Spleen (tissue), 11 donors: ENCODE measurements at regions not wholly inside any gene's neighbourhood (a gene's known extent, or its start where the extent isn't known, plus 50 kb on each side); places are given as distances from the start of the nearest gene placed in this dataset.

ENCODE experiments used
- DNase-seq: peaks from one replicate; pipeline ENCODE4 v3.0.0-alpha.2; 2020
- H3K27ac ChIP-seq, 8 donors: fragments of 200-600 bp; sonication (generic) in 7 of 8; 1 replicate in 4 of 8; 2 replicates in 4 of 8; pipeline versions ENCODE4 v1.5.0 to v1.8.0; 2016 to 2021; ENCODE audit warnings: inconsistent platforms in 4 of 8, mild to moderate bottlenecking in 4 of 8, moderate library complexity in 1 of 8
- H3K27me3 ChIP-seq, 7 donors: fragments of 200-600 bp; sonication (generic) in 6 of 7; replicated peaks in 1 of 7; 1 replicate in 4 of 7; 2 replicates in 3 of 7; pipeline versions ENCODE4 v1.5.0 to v1.8.0; 2016 to 2021; ENCODE audit warnings: inconsistent platforms in 3 of 7, mild to moderate bottlenecking in 1 of 7
- H3K36me3 ChIP-seq, 6 donors: fragments of 200-600 bp; sonication (generic) in 5 of 6; 1 replicate in 4 of 6; 2 replicates in 2 of 6; pipeline versions ENCODE4 v1.5.0 to v1.8.0; 2016 to 2021; ENCODE audit warnings: inconsistent platforms in 2 of 6
- H3K4me1 ChIP-seq, 6 donors: fragments of 200-600 bp; sonication (generic) in 5 of 6; 1 replicate in 3 of 6; 2 replicates in 3 of 6; pipeline versions ENCODE4 v1.5.0 to v1.8.0; 2016 to 2021; ENCODE audit warnings: inconsistent platforms in 3 of 6
- H3K4me3 ChIP-seq, 8 donors: fragments of 200-600 bp; sonication (generic) in 7 of 8; 1 replicate in 4 of 8; 2 replicates in 4 of 8; pipeline versions ENCODE4 v1.5.0 to v1.8.0; 2016 to 2021; ENCODE audit warnings: inconsistent platforms in 4 of 8, mild to moderate bottlenecking in 4 of 8, moderate library complexity in 2 of 8
- H3K9me3 ChIP-seq, 8 donors: fragments of 200-600 bp; sonication (generic) in 7 of 8; 1 replicate in 4 of 8; 2 replicates in 4 of 8; pipeline versions ENCODE4 v1.5.0 to v1.8.0; 2016 to 2021; ENCODE audit warnings: inconsistent platforms in 4 of 8
- POLR2A ChIP-seq, 3 donors: fragments of 450-650 bp; IDR thresholded peaks; one replicate each; pipeline ENCODE4 v1.5.1; 2017; ENCODE audit warnings: antibody characterized with exemption in 3 of 3, mild to moderate bottlenecking in 1 of 3
- POLR2AphosphoS5 ChIP-seq, 3 donors: sonication (generic); formaldehyde crosslinking; IDR thresholded peaks; one replicate each; pipeline ENCODE4 v1.5.1; 2017; ENCODE audit warnings: antibody characterized with exemption in 3 of 3
- WGBS, 5 donors: extraction: QIAGEN DNeasy Blood & Tissue Kit in 3 of 5; methylation state at CpG; one replicate each; pipeline versions ENCODE4 v1.1.5 to v1.1.7; 2013 to 2018; 5-methylcytosine and 5-hydroxymethylcytosine counted together
- intact Hi-C: fragments of 100-400 bp; cut with DNase I; formaldehyde crosslinking; loops from one replicate; pipeline ENCODE4 v1.15.0; 2023; ENCODE audit warnings: low total_unique reads
- TF ChIP-seq, protein P1 (sequence below), 11 experiments: fragments of 200-600 bp in 7 of 11; fragments of 450-650 bp in 4 of 11; sonication (generic) in 4 of 11; IDR thresholded peaks in 8 of 11; conservative IDR thresholded peaks in 3 of 11; 1 replicate in 7 of 11; 2 replicates in 4 of 11; pipeline versions ENCODE4 v1.4.0 to v1.8.0; 2016 to 2021; ENCODE audit warnings: antibody characterized with exemption in 11 of 11, inconsistent platforms in 4 of 11, mild to moderate bottlenecking in 1 of 11
- donor health status: healthy with polysubstance abuse.
- donor health status: DM: no; HTN: no; CAD: no; lungs with moderate emphysema.
- donor health status: DM: no; HTN: no; CAD: no.
- donor health status: Bipolar disorder and iron deficiency.
- donor health status: healthy.
- donor health status: DM: no; HTN: no; CAD: no.
- donor health status: DM: yes; HTN: yes; CAD: no.

DNA sequence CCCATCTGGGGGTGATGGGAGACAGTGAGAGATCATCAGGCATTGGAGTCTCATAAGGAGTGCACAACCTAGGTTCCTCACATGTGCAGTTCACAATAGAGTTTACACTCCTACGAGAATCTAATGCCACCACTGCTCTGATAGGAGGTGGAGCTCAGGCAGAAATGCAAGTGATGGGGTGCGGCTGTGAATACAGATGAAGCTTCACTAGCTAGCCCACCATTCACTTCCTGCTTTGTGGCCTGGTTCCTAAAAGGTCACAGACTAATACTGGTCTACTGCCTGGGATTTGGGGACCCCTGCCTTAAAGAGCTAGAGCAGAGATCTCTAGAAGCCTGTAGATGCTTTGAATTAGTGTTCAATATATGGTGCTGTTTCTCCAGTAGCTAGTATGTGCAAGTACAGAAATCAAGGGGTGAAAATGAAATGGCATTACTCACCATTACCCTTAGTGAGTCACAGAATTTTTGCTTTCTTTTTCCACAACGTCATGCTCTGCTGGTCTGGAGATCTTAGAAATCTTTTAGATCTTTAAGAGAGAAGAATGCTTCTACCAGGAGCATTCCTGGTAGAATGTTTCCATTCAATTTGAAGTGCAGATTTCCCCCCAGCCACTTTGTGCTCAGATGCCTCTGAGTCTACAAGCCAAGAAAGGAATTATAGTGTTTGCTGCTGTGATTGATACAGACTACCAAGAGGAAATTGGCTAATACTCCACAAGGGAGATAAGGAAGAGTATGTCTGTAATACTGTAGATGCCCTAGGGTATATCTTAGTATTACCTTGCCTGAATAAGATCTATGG lies 2301.2 kb downstream of the PCDH9 start:
- TF ChIP-seq POLR2A (IDR thresholded peaks at IDR 0.05) (no peak), POLR2AphosphoS5 (IDR thresholded peaks at IDR 0.05) (no peak)
- TF ChIP-seq, protein P1, sequence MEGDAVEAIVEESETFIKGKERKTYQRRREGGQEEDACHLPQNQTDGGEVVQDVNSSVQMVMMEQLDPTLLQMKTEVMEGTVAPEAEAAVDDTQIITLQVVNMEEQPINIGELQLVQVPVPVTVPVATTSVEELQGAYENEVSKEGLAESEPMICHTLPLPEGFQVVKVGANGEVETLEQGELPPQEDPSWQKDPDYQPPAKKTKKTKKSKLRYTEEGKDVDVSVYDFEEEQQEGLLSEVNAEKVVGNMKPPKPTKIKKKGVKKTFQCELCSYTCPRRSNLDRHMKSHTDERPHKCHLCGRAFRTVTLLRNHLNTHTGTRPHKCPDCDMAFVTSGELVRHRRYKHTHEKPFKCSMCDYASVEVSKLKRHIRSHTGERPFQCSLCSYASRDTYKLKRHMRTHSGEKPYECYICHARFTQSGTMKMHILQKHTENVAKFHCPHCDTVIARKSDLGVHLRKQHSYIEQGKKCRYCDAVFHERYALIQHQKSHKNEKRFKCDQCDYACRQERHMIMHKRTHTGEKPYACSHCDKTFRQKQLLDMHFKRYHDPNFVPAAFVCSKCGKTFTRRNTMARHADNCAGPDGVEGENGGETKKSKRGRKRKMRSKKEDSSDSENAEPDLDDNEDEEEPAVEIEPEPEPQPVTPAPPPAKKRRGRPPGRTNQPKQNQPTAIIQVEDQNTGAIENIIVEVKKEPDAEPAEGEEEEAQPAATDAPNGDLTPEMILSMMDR (IDR thresholded peaks at IDR 0.05 in 8 of 11, conservative IDR thresholded peaks at IDR 0.05 in 3 of 11) = no peak
- no peak for DNase-seq
- Histone ChIP-seq H3K27me3 (no peaks in the 10 kb centered on the region), H3K27ac (no peak overlapping the region), H3K36me3 (no peaks in the 10 kb centered on the region), H3K4me1 (no peaks in the 10 kb centered on the region), H3K4me3 (no peak overlapping the region), H3K9me3 (peaks cover 0 to 26% (median 0%) of the 10 kb centered on the region in 8 donors)
- intact Hi-C loops = no loop called here
- WGBS, 5 donors = 55 to 78% (median 63%) methylated on average over 3 of the region's 3 CpGs

DNA sequence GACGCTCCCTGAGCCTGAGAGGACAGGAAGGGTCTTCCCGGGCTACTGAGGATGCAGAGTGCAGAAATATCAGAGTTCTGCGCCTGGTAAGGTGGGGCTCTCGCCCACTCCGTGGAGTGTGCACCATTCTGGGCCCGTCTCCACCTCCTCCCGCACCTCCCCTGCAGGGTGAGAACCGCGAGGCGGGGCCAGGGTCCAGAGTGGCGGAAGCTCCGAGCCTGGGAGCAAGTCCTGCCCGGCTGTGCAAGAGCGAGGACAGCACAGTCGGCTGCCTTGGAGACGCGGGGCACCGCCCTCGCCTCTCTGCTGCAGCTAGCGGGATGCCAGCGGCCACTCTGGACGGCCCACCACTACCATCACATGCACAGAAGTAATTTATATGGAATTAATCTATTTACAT lies 2304.4 kb downstream of the PCDH9 start:
- Histone ChIP-seq H3K27ac (no peak overlapping the region), H3K27me3 (no peaks in the 10 kb centered on the region), H3K4me3 (no peak overlapping the region), H3K4me1 (no peaks in the 10 kb centered on the region), H3K36me3 (no peaks in the 10 kb centered on the region), H3K9me3 (peaks cover 0 to 26% (median 0%) of the 10 kb centered on the region in 8 donors)
- WGBS, 5 donors = 92 to 96% (median 92%) methylated on average over 22 of the region's 22 CpGs
- intact Hi-C loops = no loop called here
- TF ChIP-seq POLR2AphosphoS5 (IDR thresholded peaks at IDR 0.05) (no peak), POLR2A (IDR thresholded peaks at IDR 0.05) (no peak)
- TF ChIP-seq, protein P1 (IDR thresholded peaks at IDR 0.05 in 8 of 11, conservative IDR thresholded peaks at IDR 0.05 in 3 of 11) = no peak
- peak; percentile 58 for DNase-seq

DNA sequence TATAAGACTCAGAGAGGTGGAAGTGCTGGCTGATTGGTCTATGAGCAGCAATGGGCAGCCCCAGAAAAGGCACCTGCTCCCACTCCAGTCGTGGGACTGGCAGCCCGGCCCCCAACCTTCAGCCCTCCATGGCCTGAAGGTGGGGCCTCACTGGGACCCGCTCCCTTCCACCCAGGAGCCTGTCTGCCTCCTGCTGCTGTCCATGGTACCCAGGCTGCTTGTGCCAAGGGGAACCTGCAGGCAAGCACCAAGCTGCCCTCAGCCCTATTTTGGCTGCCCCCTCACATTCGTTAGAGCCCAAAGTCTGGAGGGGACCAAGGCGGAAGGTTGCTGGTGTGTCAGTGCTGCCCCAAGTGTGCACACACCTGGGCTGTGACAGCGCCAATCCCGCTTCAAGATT lies 2304.9 kb downstream of the PCDH9 start:
- Histone ChIP-seq H3K27ac (no peak overlapping the region), H3K4me1 (no peaks in the 10 kb centered on the region), H3K36me3 (no peaks in the 10 kb centered on the region), H3K9me3 (peaks cover 0 to 26% (median 0%) of the 10 kb centered on the region in 8 donors), H3K4me3 (no peak overlapping the region), H3K27me3 (no peaks in the 10 kb centered on the region)
- WGBS, 5 donors = 86 to 94% (median 90%) methylated on average over 4 to 7 of the region's 7 CpGs
- no peak for DNase-seq
- intact Hi-C loops = no loop called here
- TF ChIP-seq POLR2A (IDR thresholded peaks at IDR 0.05) (no peak), POLR2AphosphoS5 (IDR thresholded peaks at IDR 0.05) (no peak)
- TF ChIP-seq, protein P1 (IDR thresholded peaks at IDR 0.05 in 8 of 11, conservative IDR thresholded peaks at IDR 0.05 in 3 of 11) = no peak

DNA sequence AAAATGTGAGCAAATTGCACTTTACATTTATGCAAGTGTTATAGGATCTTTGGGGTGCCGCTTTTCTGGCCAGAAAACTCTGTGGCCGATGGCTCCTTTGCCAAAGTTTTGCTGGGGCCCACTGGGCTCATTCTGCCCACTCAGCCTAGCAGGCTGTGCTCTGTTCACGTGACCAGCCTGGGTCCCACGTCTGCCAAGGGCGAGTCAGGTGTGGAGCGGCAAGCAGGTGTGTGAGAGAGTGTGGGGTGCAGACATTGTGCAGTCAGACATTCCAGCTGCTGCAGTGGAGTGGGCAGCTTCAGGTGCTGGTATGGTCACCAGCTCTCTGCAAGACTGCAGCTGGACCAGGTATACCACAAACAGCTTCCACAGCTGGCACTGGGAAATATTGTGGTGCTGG lies 2305.7 kb downstream of the PCDH9 start:
- Histone ChIP-seq H3K27ac (no peak overlapping the region), H3K4me1 (no peaks in the 10 kb centered on the region), H3K4me3 (no peak overlapping the region), H3K27me3 (no peaks in the 10 kb centered on the region), H3K9me3 (peaks cover 0 to 26% (median 0%) of the 10 kb centered on the region in 8 donors), H3K36me3 (no peaks in the 10 kb centered on the region)
- DNase-seq = no peak
- WGBS, 5 donors = 81 to 92% (median 82%) methylated on average over 5 to 6 of the region's 6 CpGs
- intact Hi-C loops = no loop called here
- TF ChIP-seq POLR2A (IDR thresholded peaks at IDR 0.05) = no peak
- TF ChIP-seq, protein P1 (IDR thresholded peaks at IDR 0.05 in 8 of 11, conservative IDR thresholded peaks at IDR 0.05 in 3 of 11) = no peak
- no peak for TF ChIP-seq POLR2AphosphoS5 (IDR thresholded peaks at IDR 0.05)
